ENCODE measurements at regions not wholly inside any gene's neighbourhood (a gene's known extent, or its start where the extent isn't known, plus 50 kb on each side); places are given as distances from the start of the nearest gene placed in this dataset.

DNA sequence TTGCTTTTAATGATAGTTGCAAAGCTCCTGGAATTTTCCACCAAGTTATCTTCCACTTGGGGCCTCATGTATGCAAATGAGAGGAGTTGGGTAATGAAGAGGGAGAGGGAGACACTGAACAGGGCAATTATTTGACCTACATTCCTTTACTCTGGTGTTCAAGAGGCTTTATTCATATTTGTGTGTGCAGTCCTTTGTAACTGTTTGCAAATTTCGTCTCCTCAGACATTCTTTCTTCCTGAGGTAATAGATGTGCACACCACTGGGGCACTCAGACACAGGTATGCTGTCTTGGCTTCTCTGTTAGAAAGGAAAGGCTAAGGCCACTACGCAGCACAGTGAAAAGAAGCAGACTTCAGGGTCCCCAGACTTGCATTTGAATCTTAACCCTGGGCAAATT, 189.7 kb upstream of the IL12A start:
- no peak overlapping the region for H3K4me3 Mint-ChIP-seq
- DNase-seq (no peak), ATAC-seq (replicated peaks in 1 of 2) (no peak)
- no peaks in the 10 kb centered on the region for H3K36me3 Mint-ChIP-seq (ENCODE audit: insufficient read depth in 2 of 2)
- H3K9me3 Mint-ChIP-seq, result no peaks in the 10 kb centered on the region
- peaks cover 10% of the 10 kb centered on the region for H3K4me1 Mint-ChIP-seq (ENCODE audit: low read depth)
- no peak overlapping the region for H3K27ac Mint-ChIP-seq
- H3K27me3 Mint-ChIP-seq (ENCODE audit: low read depth), result peaks cover 31% of the 10 kb centered on the region

DNA sequence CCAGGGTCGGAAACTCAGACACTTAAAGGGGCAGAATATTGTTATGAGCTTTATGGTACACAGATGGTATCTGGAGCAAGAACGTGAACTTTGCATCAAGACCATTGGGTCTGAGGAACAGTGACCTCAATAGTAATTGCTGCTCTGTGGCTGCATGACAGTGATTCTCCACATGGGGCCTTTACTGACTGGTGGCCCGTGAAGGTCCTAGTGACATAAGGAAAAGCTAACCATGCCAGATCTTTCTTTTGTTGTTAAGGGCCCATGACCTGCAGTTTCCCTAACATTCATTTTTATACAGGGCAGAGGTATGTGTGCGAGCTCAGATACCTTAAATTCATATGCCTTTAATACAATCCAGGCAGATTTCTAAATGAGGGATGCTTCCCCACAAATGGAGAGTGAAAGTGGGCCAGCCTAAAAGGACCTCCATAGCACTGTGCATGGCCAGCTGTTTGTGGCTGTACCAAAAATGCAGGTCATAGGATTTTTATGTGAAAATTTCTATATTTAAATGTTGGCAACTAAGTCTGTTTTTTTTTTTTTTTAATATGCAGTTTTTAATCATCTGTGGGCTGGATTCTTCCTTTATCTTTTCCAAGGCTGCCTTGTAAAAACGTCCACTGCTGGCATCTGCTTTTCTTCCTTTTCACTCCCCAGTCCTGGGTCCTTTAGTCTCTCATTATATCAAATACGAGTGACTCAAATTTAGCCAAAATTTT, 188.0 kb upstream of the IL12A start:
- Mint-ChIP-seq H3K27ac (no peak overlapping the region), H3K27me3 (ENCODE audit: low read depth) (peaks cover 27% of the 10 kb centered on the region), H3K36me3 (ENCODE audit: insufficient read depth in 2 of 2) (no peaks in the 10 kb centered on the region), H3K4me3 (no peak overlapping the region), H3K4me1 (ENCODE audit: low read depth) (peaks cover 10% of the 10 kb centered on the region), H3K9me3 (no peaks in the 10 kb centered on the region)
- ATAC-seq (replicated peaks in 1 of 2), result no peak
- no peak for DNase-seq

DNA sequence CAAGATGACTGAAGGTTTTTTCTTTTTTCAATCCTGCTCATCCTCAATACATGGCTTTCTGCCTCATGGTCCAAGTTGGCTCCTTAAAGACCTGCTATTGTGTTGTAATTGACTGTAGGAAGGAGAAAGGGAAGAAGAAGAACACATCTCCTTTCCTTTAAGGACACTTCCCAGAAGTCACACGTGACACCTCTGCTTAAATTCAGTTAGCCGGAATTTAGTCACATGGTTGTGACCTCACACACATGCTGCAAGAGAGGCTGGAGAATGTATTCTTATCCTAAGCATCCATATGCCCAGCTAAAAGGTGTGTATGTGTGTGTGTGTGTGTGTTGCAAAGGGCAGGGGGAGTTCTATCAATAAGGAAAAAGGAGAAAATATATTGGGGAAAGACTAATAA, 185.8 kb upstream of the IL12A start:
- Mint-ChIP-seq H3K27ac (no peak overlapping the region), H3K27me3 (ENCODE audit: low read depth) (peaks cover 15% of the 10 kb centered on the region), H3K4me1 (ENCODE audit: low read depth) (peaks cover under 1% of the 10 kb centered on the region), H3K4me3 (no peak overlapping the region), H3K9me3 (no peaks in the 10 kb centered on the region), H3K36me3 (ENCODE audit: insufficient read depth in 2 of 2) (no peaks in the 10 kb centered on the region)
- ATAC-seq (replicated peaks in 1 of 2) (no peak), DNase-seq (no peak)

DNA sequence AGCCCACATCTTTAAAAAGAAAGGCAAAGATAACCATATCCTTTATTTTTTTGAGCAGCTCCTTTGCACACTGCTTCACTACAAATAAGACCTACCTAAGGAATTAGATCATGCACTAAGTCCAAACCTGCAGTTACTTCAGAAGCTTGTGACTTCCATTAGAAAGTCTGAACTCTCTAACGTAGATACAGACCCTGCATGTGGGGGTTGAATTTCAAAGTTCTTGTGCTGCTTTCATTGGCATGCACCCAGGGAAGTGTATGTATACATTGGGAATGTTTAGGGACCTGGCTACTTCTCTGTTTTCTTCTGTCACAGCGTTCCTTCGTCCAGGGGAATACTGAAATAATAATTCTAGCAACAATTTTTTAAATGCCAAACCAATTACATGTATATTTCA, 185.2 kb upstream of the IL12A start:
- no peak overlapping the region for H3K27ac Mint-ChIP-seq
- no peaks in the 10 kb centered on the region for H3K36me3 Mint-ChIP-seq (ENCODE audit: insufficient read depth in 2 of 2)
- H3K4me1 Mint-ChIP-seq (ENCODE audit: low read depth), result no peaks in the 10 kb centered on the region
- no peaks in the 10 kb centered on the region for H3K9me3 Mint-ChIP-seq
- DNase-seq (no peak), ATAC-seq (replicated peaks in 1 of 2) (no peak)
- H3K27me3 Mint-ChIP-seq (ENCODE audit: low read depth), result peaks cover 14% of the 10 kb centered on the region
- H3K4me3 Mint-ChIP-seq, result no peak overlapping the region

DNA sequence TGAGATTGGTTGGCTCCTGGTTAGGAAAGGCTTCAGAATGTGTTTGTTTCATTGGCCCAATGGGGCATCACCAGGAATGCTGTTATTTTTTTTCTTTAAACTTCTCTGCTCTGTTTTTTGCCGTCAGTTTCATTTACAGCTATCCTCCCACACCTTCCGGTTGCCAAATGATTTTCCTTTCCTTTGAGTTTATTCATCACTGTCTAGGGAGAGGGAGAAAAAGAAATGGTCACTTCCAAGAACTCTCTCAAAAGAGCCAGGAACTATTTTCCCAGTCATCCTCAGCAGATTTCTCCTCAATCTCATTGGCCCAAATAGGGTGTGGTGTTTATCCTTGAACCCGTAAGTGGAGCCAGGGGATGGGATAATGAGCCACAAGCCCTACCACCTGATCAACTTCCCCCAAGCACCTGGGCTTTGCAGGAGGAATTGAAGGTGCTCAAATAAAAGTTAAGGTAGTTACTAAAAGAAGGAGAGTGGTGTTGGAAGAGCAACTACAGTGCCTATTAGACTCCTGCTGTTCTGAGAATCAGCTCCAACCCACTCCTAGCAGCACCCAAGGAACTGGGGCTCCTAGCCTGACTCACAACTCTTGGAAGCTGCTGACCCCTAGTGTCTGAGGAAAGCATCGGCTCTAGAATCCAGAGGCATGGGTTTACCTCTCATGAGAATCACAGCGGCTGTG, 183.8 kb upstream of the IL12A start:
- Mint-ChIP-seq H3K4me3 (no peak overlapping the region), H3K27me3 (ENCODE audit: low read depth) (peaks cover 14% of the 10 kb centered on the region), H3K27ac (no peak overlapping the region), H3K9me3 (no peaks in the 10 kb centered on the region), H3K4me1 (ENCODE audit: low read depth) (no peaks in the 10 kb centered on the region), H3K36me3 (ENCODE audit: insufficient read depth in 2 of 2) (no peaks in the 10 kb centered on the region)
- peak; percentile 38 to 41 for DNase-seq
- ATAC-seq (replicated peaks in 1 of 2), result peak; percentile 72 to 80

DNA sequence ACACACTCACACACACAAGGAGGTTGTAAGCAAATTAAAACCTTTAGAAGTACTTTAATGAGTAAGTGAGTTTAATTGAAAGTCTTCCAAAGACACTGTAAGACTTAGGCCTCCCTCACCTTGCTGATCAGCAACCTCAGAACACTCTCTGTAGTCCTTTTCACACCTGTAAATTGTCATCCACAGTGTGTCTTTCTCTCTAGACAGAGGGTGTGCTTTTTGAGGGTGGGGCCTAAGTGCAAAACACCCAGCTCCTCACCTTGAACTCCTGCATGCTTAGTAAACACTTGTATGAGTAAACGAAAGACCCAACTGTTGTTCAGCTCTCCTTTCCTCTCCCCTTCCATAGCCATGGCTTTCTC, 183.2 kb upstream of the IL12A start:
- H3K4me3 Mint-ChIP-seq, result no peak overlapping the region
- ATAC-seq (replicated peaks in 1 of 2) (no peak), DNase-seq (no peak)
- no peaks in the 10 kb centered on the region for H3K9me3 Mint-ChIP-seq
- H3K4me1 Mint-ChIP-seq (ENCODE audit: low read depth), result no peaks in the 10 kb centered on the region
- H3K27ac Mint-ChIP-seq, result no peak overlapping the region
- no peaks in the 10 kb centered on the region for H3K36me3 Mint-ChIP-seq (ENCODE audit: insufficient read depth in 2 of 2)
- peaks cover 9% of the 10 kb centered on the region for H3K27me3 Mint-ChIP-seq (ENCODE audit: low read depth)

DNA sequence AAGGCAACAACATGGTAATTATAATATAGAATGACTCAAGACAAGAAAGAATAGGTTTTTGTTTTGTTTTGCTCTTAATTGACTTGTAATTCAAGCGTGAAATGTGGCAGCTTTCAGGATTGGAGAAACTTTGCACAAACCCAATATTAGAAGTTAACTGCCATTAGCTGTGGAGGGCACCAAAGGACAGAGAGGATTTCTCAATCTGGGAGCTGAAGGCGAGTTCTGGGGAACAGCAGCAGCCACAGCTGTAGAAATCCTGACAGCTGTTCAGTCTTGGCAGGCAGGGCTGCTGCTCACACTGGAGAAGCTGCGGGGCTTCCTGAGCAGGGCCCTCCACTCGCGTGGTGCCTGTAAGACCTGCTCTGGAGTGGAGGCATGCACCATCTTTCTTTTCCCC, 182.2 kb upstream of the IL12A start:
- ATAC-seq (replicated peaks in 1 of 2) (no peak), DNase-seq (no peak)
- Mint-ChIP-seq H3K36me3 (ENCODE audit: insufficient read depth in 2 of 2) (no peaks in the 10 kb centered on the region), H3K9me3 (no peaks in the 10 kb centered on the region), H3K4me1 (ENCODE audit: low read depth) (no peaks in the 10 kb centered on the region), H3K27me3 (ENCODE audit: low read depth) (peaks cover 8% of the 10 kb centered on the region), H3K27ac (no peak overlapping the region), H3K4me3 (no peak overlapping the region)

DNA sequence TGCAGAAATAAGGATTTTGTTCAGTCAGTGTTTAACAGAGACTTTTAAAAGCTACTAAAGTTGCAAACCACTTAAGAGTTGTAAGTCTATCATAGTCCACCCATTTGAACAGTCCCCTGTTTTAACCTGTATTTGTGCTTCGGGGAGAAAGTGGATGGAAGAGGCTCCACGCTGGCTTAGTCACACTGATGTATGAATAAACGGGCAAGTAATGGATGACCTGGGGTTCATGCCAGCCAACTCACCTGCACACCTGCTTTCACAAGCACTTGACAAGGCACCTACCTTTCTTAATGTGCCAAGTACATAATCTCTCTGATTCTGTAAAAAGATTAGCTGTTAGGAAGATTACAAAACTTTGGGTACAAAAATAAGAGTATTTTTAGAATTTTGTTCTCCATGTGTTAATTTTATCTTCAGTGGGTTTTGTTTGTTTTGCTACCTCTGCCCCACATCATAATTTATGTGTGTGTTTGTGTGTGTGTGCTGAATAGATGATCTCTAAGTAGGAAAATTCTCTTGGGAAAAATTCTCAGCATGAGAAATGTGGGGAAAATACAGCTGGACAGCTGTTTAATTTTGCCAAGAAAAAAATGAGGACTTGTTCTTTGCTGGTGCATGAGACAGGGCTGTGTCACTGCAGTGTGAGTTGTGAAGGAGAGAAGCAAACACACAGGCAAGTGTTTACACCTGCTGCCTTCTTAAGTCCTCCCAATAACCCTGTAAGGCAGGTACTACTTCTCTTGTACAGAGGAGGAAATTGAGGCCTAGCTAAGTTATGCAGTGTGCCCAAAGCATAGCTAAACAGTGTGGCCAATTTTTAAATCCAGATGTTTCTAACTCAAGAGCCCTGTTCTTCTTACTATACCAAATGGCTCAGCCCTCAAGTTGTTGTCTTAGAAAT, 181.2 kb upstream of the IL12A start:
- Mint-ChIP-seq H3K4me3 (no peak overlapping the region), H3K4me1 (ENCODE audit: low read depth) (no peaks in the 10 kb centered on the region), H3K27ac (no peak overlapping the region), H3K27me3 (ENCODE audit: low read depth) (peaks cover 8% of the 10 kb centered on the region), H3K36me3 (ENCODE audit: insufficient read depth in 2 of 2) (no peaks in the 10 kb centered on the region), H3K9me3 (no peaks in the 10 kb centered on the region)
- no peak for DNase-seq
- ATAC-seq (replicated peaks in 1 of 2), result no peak

GRCh38 chr3:159813822-159814531, 174.7 kb upstream of the IL12A start:
- H3K4me1 Mint-ChIP-seq (ENCODE audit: low read depth), result no peaks in the 10 kb centered on the region
- H3K4me3 Mint-ChIP-seq, result no peak overlapping the region
- H3K27me3 Mint-ChIP-seq (ENCODE audit: low read depth), result no peaks in the 10 kb centered on the region
- DNase-seq (no peak), ATAC-seq (replicated peaks in 1 of 2) (no peak)
- no peaks in the 10 kb centered on the region for H3K36me3 Mint-ChIP-seq (ENCODE audit: insufficient read depth in 2 of 2)
- no peak overlapping the region for H3K27ac Mint-ChIP-seq
- no peaks in the 10 kb centered on the region for H3K9me3 Mint-ChIP-seq

GRCh38 chr3:159816512-159816911, 172.1 kb upstream of the IL12A start:
- H3K4me3 Mint-ChIP-seq, result no peak overlapping the region
- H3K4me1 Mint-ChIP-seq (ENCODE audit: low read depth), result no peaks in the 10 kb centered on the region
- no peaks in the 10 kb centered on the region for H3K9me3 Mint-ChIP-seq
- peaks cover 11% of the 10 kb centered on the region for H3K27me3 Mint-ChIP-seq (ENCODE audit: low read depth)
- no peaks in the 10 kb centered on the region for H3K36me3 Mint-ChIP-seq (ENCODE audit: insufficient read depth in 2 of 2)
- DNase-seq (no peak), ATAC-seq (replicated peaks in 1 of 2) (no peak)
- no peak overlapping the region for H3K27ac Mint-ChIP-seq

GRCh38 chr3:159817126-159817525, 171.5 kb upstream of the IL12A start:
- ATAC-seq (replicated peaks in 1 of 2), result no peak
- Mint-ChIP-seq H3K9me3 (no peaks in the 10 kb centered on the region), H3K4me3 (no peak overlapping the region), H3K27me3 (ENCODE audit: low read depth) (peaks cover 11% of the 10 kb centered on the region), H3K4me1 (ENCODE audit: low read depth) (no peaks in the 10 kb centered on the region), H3K27ac (no peak overlapping the region), H3K36me3 (ENCODE audit: insufficient read depth in 2 of 2) (no peaks in the 10 kb centered on the region)
- no peak for DNase-seq

DNA sequence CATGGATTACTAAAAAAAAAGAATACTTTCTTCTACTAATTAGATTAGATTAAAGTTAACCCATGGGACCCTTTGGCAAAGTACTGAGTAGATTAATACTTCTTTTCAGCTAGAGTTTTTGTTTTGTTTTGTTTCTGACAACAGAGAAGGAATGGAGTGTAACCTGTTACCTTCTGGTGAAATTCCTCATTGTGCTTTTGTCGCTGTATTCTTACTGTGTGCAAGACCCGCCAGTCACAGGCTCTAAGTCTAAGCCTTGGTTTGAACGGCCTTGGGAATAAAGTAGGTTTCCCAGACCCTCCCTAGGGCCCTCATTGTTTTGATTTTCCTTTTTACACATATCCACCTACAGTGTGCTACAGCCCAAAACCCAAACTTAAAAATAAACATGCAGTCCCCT, 171.1 kb upstream of the IL12A start:
- H3K27ac Mint-ChIP-seq, result no peak overlapping the region
- H3K36me3 Mint-ChIP-seq (ENCODE audit: insufficient read depth in 2 of 2), result no peaks in the 10 kb centered on the region
- no peaks in the 10 kb centered on the region for H3K9me3 Mint-ChIP-seq
- H3K27me3 Mint-ChIP-seq (ENCODE audit: low read depth), result peaks cover 11% of the 10 kb centered on the region
- H3K4me3 Mint-ChIP-seq, result no peak overlapping the region
- DNase-seq (no peak), ATAC-seq (replicated peaks in 1 of 2) (no peak)
- no peaks in the 10 kb centered on the region for H3K4me1 Mint-ChIP-seq (ENCODE audit: low read depth)

DNA sequence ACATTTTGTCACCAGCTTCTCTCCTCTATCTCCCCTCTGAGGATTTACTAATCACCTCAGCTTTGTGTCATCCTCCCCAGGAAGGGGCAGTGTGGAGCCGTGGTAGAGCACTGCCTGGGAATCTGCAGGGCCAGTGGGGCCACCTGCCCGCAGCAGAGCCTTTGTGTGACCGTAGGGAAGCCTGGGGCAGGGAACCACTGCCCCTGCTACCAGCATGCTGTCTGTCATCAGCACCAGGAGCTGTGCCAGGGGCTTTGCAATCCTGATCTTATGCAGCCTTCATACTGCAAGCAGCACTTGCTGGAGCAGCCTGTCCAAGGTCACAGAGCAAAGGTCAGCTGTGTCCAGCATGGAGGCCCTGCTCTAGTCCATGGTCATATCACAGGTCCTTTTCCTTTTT, 170.2 kb upstream of the IL12A start:
- no peaks in the 10 kb centered on the region for H3K4me1 Mint-ChIP-seq (ENCODE audit: low read depth)
- no peak overlapping the region for H3K27ac Mint-ChIP-seq
- no peaks in the 10 kb centered on the region for H3K36me3 Mint-ChIP-seq (ENCODE audit: insufficient read depth in 2 of 2)
- H3K4me3 Mint-ChIP-seq, result no peak overlapping the region
- no peaks in the 10 kb centered on the region for H3K9me3 Mint-ChIP-seq
- DNase-seq, result no peak
- ATAC-seq (replicated peaks in 1 of 2), result no peak
- peaks cover 11% of the 10 kb centered on the region for H3K27me3 Mint-ChIP-seq (ENCODE audit: low read depth)

Measured in activated T-cell treated with anti-CD3 and anti-CD28 coated beads, Interleukin-2, amount 50 U/mL, for 72 hours (primary cell).